WTC11 (cell line): ENCODE measurements at regions not wholly inside any gene's neighbourhood (a gene's known extent, or its start where the extent isn't known, plus 50 kb on each side); places are given as distances from the start of the nearest gene placed in this dataset.

Experiments
- ATAC-seq: fragments of 200-7000 bp; cut with Tn5 transposase; 2 replicates; pipeline ENCODE4 v1.10.0; 2021; ENCODE audit warnings: mild to moderate bottlenecking, moderate library complexity
- CTCF ChIA-PET: fragments of 300-600 bp; sonication (Branson Sonifier 250); formaldehyde crosslinking; loops from one replicate; lab custom pipeline; 2021; ENCODE audit warnings: antibody characterized with exemption; lab: Charles Lee
- POLR2A ChIA-PET: fragments of 350-600 bp; sonication (Branson Sonifier 250); formaldehyde crosslinking; loops from one replicate; lab custom pipeline; 2021; ENCODE audit warnings: antibody characterized with exemption; lab: Charles Lee
- DNase-seq: peaks from one replicate; pipeline ENCODE4 v3.0.0; 2021; ENCODE audit warnings: low spot score
- H3K27ac Mint-ChIP-seq: 2 replicates; pipeline ENCODE4 v1.8.0; 2021; ENCODE audit warnings: mixed read lengths
- H3K27me3 Mint-ChIP-seq: 2 replicates; pipeline ENCODE4 v1.8.0; 2021; ENCODE audit warnings: low read depth, mild to moderate bottlenecking, moderate library complexity, mixed read lengths
- H3K36me3 Mint-ChIP-seq: 2 replicates; pipeline ENCODE4 v1.8.0; 2021; ENCODE audit warnings: mixed read lengths
- H3K4me1 Mint-ChIP-seq: 2 replicates; pipeline ENCODE4 v1.8.0; 2022; ENCODE audit warnings: mixed read lengths
- H3K4me3 Mint-ChIP-seq: 2 replicates; pipeline ENCODE4 v1.8.0; 2021; ENCODE audit warnings: mild to moderate bottlenecking, moderate library complexity, mixed read lengths
- H3K9me3 Mint-ChIP-seq: 2 replicates; pipeline ENCODE4 v1.8.0; 2021; ENCODE audit warnings: mixed read lengths
- ESRRA ChIP-seq: sonication (generic); formaldehyde crosslinking; IDR thresholded peaks from 2 replicates; pipeline ENCODE4 v1.8.1; 2022; ENCODE audit warnings: mild to moderate bottlenecking, missing genetic modification reagents, borderline replicate concordance
- FOXP1 ChIP-seq: sonication (generic); formaldehyde crosslinking; IDR thresholded peaks from 2 replicates; pipeline ENCODE4 v1.8.0; 2022; ENCODE audit warnings: missing genetic modification reagents, mild to moderate bottlenecking, moderate library complexity, borderline replicate concordance
- IRF1 ChIP-seq: sonication (generic); formaldehyde crosslinking; IDR thresholded peaks from 2 replicates; pipeline ENCODE4 v1.8.0; 2023; ENCODE audit warnings: missing genetic modification reagents
- JUN ChIP-seq: sonication (generic); formaldehyde crosslinking; IDR thresholded peaks from 2 replicates; pipeline ENCODE4 v1.8.0; 2023; ENCODE audit warnings: mild to moderate bottlenecking, missing genetic modification reagents
- NFATC4 ChIP-seq: fragments of 250-450 bp; sonication (Bioruptor Pico); IDR thresholded peaks from 2 replicates; pipeline ENCODE4 v1.9.0; 2021; ENCODE audit warnings: mild to moderate bottlenecking
- SOX15 ChIP-seq: fragments of 250-450 bp; sonication (Bioruptor Pico); IDR thresholded peaks from 2 replicates; pipeline ENCODE4 v1.9.0; 2021; ENCODE audit warnings: mild to moderate bottlenecking
- SP1 ChIP-seq: sonication (generic); formaldehyde crosslinking; conservative IDR thresholded peaks from 2 replicates; pipeline ENCODE4 v1.8.1; 2022; ENCODE audit warnings: missing genetic modification reagents
- STAT6 ChIP-seq: sonication (generic); formaldehyde crosslinking; conservative IDR thresholded peaks from 2 replicates; pipeline ENCODE4 v1.8.1; 2023; ENCODE audit warnings: mild to moderate bottlenecking, low read depth, missing genetic modification reagents, moderate library complexity
- USF2 ChIP-seq: sonication (generic); formaldehyde crosslinking; IDR thresholded peaks from 2 replicates; pipeline ENCODE4 v1.8.1; 2023; ENCODE audit warnings: mild to moderate bottlenecking, missing genetic modification reagents, moderate library complexity
- ZNF281 ChIP-seq: sonication (generic); formaldehyde crosslinking; IDR thresholded peaks from 2 replicates; pipeline ENCODE4 v1.8.0; 2023; ENCODE audit warnings: mild to moderate bottlenecking, missing genetic modification reagents
- ZNF396 ChIP-seq: fragments of 250-450 bp; sonication (Bioruptor Pico); IDR thresholded peaks from 2 replicates; pipeline ENCODE4 v1.8.0; 2021; ENCODE audit warnings: mild to moderate bottlenecking, moderate library complexity, borderline replicate concordance
- ZNF512 ChIP-seq: sonication (generic); formaldehyde crosslinking; IDR thresholded peaks from 2 replicates; pipeline ENCODE4 v1.8.1; 2022; ENCODE audit warnings: missing genetic modification reagents, borderline replicate concordance
- TF ChIP-seq, protein P1 (sequence below): sonication (generic); formaldehyde crosslinking; IDR thresholded peaks from 2 replicates; pipeline ENCODE4 v1.8.0; 2022; ENCODE audit warnings: mild to moderate bottlenecking, missing genetic modification reagents

GRCh38 chr14:76948213-76948947, 80.1 kb downstream of the IRF2BPL start:
- no peaks in the 10 kb centered on the region for H3K27me3 Mint-ChIP-seq
- POLR2A ChIA-PET, result interaction anchor here (1.2 to 1.9 kb wide), 7 partner anchors 13 to 86 kb away, joined by 4 to 19 read pairs (median 7); no protein-coding TSS in a partner anchor
- no peaks in the 10 kb centered on the region for H3K36me3 Mint-ChIP-seq
- no peaks in the 10 kb centered on the region for H3K9me3 Mint-ChIP-seq
- peaks cover 46% of the 10 kb centered on the region for H3K4me1 Mint-ChIP-seq
- peak overlapping the region; percentile 98 for H3K27ac Mint-ChIP-seq
- no peak for TF ChIP-seq ZNF396 (CRISPR knock-in tag)
- peak; percentile 50; the same call in 1 of the 2 replicates for TF ChIP-seq FOXP1 (CRISPR knock-in tag)
- TF ChIP-seq, protein P1, sequence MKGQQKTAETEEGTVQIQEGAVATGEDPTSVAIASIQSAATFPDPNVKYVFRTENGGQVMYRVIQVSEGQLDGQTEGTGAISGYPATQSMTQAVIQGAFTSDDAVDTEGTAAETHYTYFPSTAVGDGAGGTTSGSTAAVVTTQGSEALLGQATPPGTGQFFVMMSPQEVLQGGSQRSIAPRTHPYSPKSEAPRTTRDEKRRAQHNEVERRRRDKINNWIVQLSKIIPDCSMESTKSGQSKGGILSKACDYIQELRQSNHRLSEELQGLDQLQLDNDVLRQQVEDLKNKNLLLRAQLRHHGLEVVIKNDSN, result 0 out of 2 replicates have a peak, but pooled peaks have one; percentile 18
- no peak for TF ChIP-seq JUN (CRISPR knock-in tag)
- peak; percentile 64 for TF ChIP-seq USF2
- no peak for TF ChIP-seq ZNF512
- TF ChIP-seq, all 79 proteins: peak for 3
- no peak for DNase-seq
- H3K4me3 Mint-ChIP-seq, result peak overlapping the region; percentile 38; the same call in 1 of the 2 replicates
- peak; percentile 45 for ATAC-seq
- CTCF ChIA-PET, result interaction anchor here (0.7 to 2.8 kb wide), 23 partner anchors 8 to 122 kb away, joined by 3 to 26 read pairs (median 7); no protein-coding TSS in a partner anchor

DNA sequence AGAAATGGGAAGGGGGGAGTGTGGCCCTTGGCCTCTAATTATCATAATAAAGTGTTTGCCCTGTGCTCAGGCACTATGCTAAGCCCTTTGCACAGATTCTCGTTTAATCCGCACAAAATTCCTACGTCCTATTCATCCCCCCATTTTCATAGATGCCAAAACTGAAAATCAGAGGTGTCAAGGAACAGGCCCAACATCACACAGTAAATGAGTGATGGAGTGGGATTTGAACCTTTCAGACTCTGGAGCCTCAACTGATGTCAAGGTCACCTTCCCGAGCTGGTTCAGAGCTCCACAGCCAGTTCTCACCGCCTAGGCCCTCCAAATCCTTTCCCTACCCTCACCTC, 80.7 kb downstream of the IRF2BPL start:
- DNase-seq (no peak), ATAC-seq (peak; percentile 1; the same call in 1 of the 2 replicates)
- Mint-ChIP-seq H3K4me3 (peak overlapping the region; percentile 49), H3K4me1 (peaks cover 46% of the 10 kb centered on the region), H3K36me3 (no peaks in the 10 kb centered on the region), H3K9me3 (no peaks in the 10 kb centered on the region), H3K27ac (peak overlapping the region; percentile 98), H3K27me3 (no peaks in the 10 kb centered on the region)
- TF ChIP-seq IRF1 (CRISPR knock-in tag) (no peak), STAT6 (CRISPR knock-in tag) (no peak), ZNF281 (CRISPR knock-in tag) (no peak), ESRRA (no peak), SP1 (CRISPR knock-in tag) (no peak), SOX15 (CRISPR knock-in tag) (no peak), NFATC4 (CRISPR knock-in tag) (no peak)
- ChIA-PET CTCF (interaction anchor here (0.7 to 2.8 kb wide), 33 partner anchors 9 to 123 kb away, joined by 3 to 26 read pairs (median 5); no protein-coding TSS in a partner anchor), POLR2A (interaction anchor here (0.5 to 1.9 kb wide), 11 partner anchors 12 to 1538 kb away, joined by 4 to 19 read pairs (median 6); no protein-coding TSS in a partner anchor)
